Upper lobe of left lung (tissue), 6 donors: ENCODE measurements at regions not wholly inside any gene's neighbourhood (a gene's known extent, or its start where the extent isn't known, plus 50 kb on each side); places are given as distances from the start of the nearest gene placed in this dataset.

Experiments used
- ATAC-seq, 2 donors: fragments of 200-7000 bp; cut with Tn5 transposase; one replicate each; pipeline ENCODE4 v1.9.1; 2022; ENCODE audit warnings: mild to moderate bottlenecking in 2 of 2, moderate library complexity in 2 of 2; ENCODE audit not compliant: low FRiP score in 2 of 2
- DNase-seq, 2 donors: peaks; one replicate each; pipeline ENCODE4 v3.0.0-alpha.2; 2019 to 2020
- H3K27ac ChIP-seq, 4 donors: fragments of 200-600 bp; sonication (generic); one replicate each; pipeline ENCODE4 v1.5.1; 2016 to 2019
- H3K27me3 ChIP-seq, 4 donors: fragments of 200-600 bp; sonication (generic); one replicate each; pipeline ENCODE4 v1.5.1; 2017 to 2019
- H3K36me3 ChIP-seq, 4 donors: fragments of 200-600 bp; sonication (generic); one replicate each; pipeline ENCODE4 v1.5.1; 2016 to 2019
- H3K4me1 ChIP-seq, 4 donors: fragments of 200-600 bp; sonication (generic); one replicate each; pipeline ENCODE4 v1.5.1; 2018 to 2019
- H3K4me3 ChIP-seq, 4 donors: fragments of 200-600 bp; sonication (generic); one replicate each; pipeline ENCODE4 v1.5.1; 2017 to 2019; ENCODE audit warnings: mild to moderate bottlenecking in 2 of 4, moderate library complexity in 1 of 4
- H3K9me3 ChIP-seq, 4 donors: fragments of 200-600 bp; sonication (generic); one replicate each; pipeline ENCODE4 v1.5.1; 2018 to 2019
- EP300 ChIP-seq, 4 donors: sonication (generic); formaldehyde crosslinking; IDR thresholded peaks; one replicate each; pipeline ENCODE4 v1.5.1; 2017; ENCODE audit warnings: antibody characterized with exemption in 4 of 4, control low read depth in 2 of 4
- POLR2A ChIP-seq, 4 donors: fragments of 450-650 bp; IDR thresholded peaks; one replicate each; pipeline ENCODE4 v1.5.1; 2016 to 2017; ENCODE audit warnings: antibody characterized with exemption in 4 of 4, mild to moderate bottlenecking in 2 of 4
- POLR2AphosphoS5 ChIP-seq, 2 donors: sonication (generic); formaldehyde crosslinking; IDR thresholded peaks; one replicate each; pipeline ENCODE4 v1.5.1; 2017; ENCODE audit warnings: antibody characterized with exemption in 2 of 2
- WGBS, 2 donors: methylation state at CpG; one replicate each; pipeline ENCODE4 v1.1.5; 2017 to 2018; 5-methylcytosine and 5-hydroxymethylcytosine counted together
- TF ChIP-seq, protein P1 (sequence below), 6 experiments: fragments of 450-650 bp in 4 of 6; fragments of 200-600 bp in 2 of 6; sonication (generic) in 2 of 6; IDR thresholded peaks; one replicate each; pipeline ENCODE4 v1.5.1; 2016 to 2019; ENCODE audit warnings: antibody characterized with exemption in 6 of 6
- donor health status: DM: no; HTN: no; CAD: no; lungs with moderate emphysema.
- donor health status: DM: no; HTN: yes; CAD: no; lungs with severe emphysema.

DNA sequence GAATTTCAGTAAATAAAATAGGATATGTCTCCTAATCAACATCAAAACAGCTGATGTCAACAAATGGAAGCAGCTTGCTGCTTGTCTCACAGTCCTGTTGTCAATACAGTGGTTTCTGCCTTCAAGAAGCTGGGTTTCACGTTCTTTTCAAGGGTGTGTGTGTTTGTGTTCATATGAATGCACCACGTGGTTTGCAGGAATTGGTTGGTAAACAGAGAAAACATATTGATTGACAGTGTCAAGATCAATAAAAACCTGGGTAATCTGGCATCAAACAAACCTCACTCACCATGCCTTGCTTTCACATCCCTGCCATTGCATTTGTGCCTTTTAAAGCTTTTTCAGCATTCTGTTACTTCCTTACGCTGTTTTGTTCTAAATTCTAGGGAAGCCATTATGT is 585.7 kb upstream of the CA10 start:
- DNase-seq = no peak
- Histone ChIP-seq H3K27me3 (no peaks in the 10 kb centered on the region), H3K9me3 (no peaks in the 10 kb centered on the region), H3K36me3 (no peaks in the 10 kb centered on the region), H3K4me1 (no peaks in the 10 kb centered on the region), H3K27ac (no peak overlapping the region), H3K4me3 (no peak overlapping the region)
- ATAC-seq = no peak
- WGBS, 2 donors = 52 to 55% methylated on average over 3 of the region's 3 CpGs
- no peak for TF ChIP-seq EP300 (IDR thresholded peaks at IDR 0.05)

DNA sequence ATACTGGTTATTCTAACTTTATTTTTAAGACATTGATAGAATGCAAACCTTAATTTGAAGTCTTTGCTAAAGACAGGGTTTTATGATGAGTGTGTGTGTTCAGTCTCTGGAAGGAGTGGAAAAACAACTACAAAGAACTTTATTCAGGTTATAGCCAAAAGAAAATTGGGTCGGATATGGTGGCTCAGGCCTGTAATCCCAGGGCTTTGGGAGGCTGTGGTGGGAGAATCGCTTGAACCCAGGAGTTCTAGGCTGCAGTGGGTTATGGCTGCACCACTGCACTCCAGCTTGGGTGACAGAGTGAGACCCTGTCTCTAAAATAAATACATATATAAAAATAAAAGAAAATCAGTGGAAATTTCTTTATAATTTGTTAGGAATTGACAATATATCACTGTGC is 581.5 kb upstream of the CA10 start:
- WGBS, 2 donors = 83 to 92% methylated on average over 2 of the region's 2 CpGs
- Histone ChIP-seq H3K9me3 (no peaks in the 10 kb centered on the region), H3K4me1 (no peaks in the 10 kb centered on the region), H3K27ac (no peak overlapping the region), H3K27me3 (no peaks in the 10 kb centered on the region), H3K4me3 (no peak overlapping the region), H3K36me3 (no peaks in the 10 kb centered on the region)
- no peak for ATAC-seq
- no peak for TF ChIP-seq POLR2A (IDR thresholded peaks at IDR 0.05)
- no peak for TF ChIP-seq EP300 (IDR thresholded peaks at IDR 0.05)
- no peak for TF ChIP-seq POLR2AphosphoS5 (IDR thresholded peaks at IDR 0.05)
- TF ChIP-seq, protein P1, sequence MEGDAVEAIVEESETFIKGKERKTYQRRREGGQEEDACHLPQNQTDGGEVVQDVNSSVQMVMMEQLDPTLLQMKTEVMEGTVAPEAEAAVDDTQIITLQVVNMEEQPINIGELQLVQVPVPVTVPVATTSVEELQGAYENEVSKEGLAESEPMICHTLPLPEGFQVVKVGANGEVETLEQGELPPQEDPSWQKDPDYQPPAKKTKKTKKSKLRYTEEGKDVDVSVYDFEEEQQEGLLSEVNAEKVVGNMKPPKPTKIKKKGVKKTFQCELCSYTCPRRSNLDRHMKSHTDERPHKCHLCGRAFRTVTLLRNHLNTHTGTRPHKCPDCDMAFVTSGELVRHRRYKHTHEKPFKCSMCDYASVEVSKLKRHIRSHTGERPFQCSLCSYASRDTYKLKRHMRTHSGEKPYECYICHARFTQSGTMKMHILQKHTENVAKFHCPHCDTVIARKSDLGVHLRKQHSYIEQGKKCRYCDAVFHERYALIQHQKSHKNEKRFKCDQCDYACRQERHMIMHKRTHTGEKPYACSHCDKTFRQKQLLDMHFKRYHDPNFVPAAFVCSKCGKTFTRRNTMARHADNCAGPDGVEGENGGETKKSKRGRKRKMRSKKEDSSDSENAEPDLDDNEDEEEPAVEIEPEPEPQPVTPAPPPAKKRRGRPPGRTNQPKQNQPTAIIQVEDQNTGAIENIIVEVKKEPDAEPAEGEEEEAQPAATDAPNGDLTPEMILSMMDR (IDR thresholded peaks at IDR 0.05) = no peak
- no peak for DNase-seq

DNA sequence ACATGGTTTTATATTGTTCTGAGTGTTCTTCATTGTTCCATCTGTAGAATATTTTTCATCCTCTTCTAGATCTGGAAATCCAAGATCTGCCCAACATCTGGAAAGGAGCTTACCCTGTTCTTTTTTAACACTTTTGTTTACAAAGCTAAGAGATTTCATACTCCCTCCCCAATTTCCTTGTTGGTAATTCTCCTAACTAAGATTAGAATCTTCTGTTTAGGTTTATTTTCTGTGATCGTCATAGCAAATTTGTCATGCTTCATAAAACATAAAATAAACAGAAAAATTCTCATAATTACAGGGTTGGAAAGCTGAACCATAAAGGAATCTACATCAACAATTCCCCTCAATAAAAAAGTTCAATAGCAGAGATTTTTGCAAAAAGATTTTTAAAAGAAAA is 580.3 kb upstream of the CA10 start:
- no peaks in the 10 kb centered on the region for H3K9me3 ChIP-seq
- H3K4me3 ChIP-seq = no peak overlapping the region
- TF ChIP-seq, protein P1 (IDR thresholded peaks at IDR 0.05) = no peak
- TF ChIP-seq POLR2A (IDR thresholded peaks at IDR 0.05) (no peak), EP300 (IDR thresholded peaks at IDR 0.05) (no peak), POLR2AphosphoS5 (IDR thresholded peaks at IDR 0.05) (no peak)
- whole genome bisulfite sequencing, 2 donors = 46 to 66% methylated on average over 1 of the region's 1 CpG
- no peaks in the 10 kb centered on the region for H3K36me3 ChIP-seq
- no peaks in the 10 kb centered on the region for H3K4me1 ChIP-seq
- no peak overlapping the region for H3K27ac ChIP-seq
- ATAC-seq (no peak), DNase-seq (no peak)
- H3K27me3 ChIP-seq = no peaks in the 10 kb centered on the region

DNA sequence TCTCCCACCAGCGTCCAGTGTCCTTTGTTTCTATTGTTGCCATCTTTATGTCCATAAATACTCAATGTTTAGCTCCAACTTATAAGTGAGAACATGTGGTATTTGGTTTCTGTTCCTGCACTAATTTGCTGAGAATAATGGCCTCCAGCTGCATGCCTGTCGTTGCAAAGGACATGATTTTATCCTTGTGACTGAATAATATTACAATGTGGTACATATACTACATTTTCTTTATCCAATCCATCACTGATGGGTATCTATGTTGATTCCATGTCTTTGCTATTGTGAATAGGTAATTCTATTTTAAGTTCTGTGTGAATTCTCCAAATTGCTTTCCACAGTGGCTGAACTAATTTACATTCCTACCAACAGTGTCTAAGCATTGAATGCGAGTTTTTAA is 578.6 kb upstream of the CA10 start:
- Histone ChIP-seq H3K36me3 (no peaks in the 10 kb centered on the region), H3K4me1 (no peaks in the 10 kb centered on the region), H3K27ac (no peak overlapping the region), H3K27me3 (no peaks in the 10 kb centered on the region), H3K9me3 (no peaks in the 10 kb centered on the region), H3K4me3 (no peak overlapping the region)
- DNase-seq (no peak), ATAC-seq (no peak)
- WGBS, 2 donors = 73 to 74% methylated on average over 3 of the region's 3 CpGs
- no peak for TF ChIP-seq POLR2AphosphoS5 (IDR thresholded peaks at IDR 0.05)
- no peak for TF ChIP-seq EP300 (IDR thresholded peaks at IDR 0.05)
- TF ChIP-seq POLR2A (IDR thresholded peaks at IDR 0.05) = no peak
- TF ChIP-seq, protein P1 (IDR thresholded peaks at IDR 0.05) = no peak

DNA sequence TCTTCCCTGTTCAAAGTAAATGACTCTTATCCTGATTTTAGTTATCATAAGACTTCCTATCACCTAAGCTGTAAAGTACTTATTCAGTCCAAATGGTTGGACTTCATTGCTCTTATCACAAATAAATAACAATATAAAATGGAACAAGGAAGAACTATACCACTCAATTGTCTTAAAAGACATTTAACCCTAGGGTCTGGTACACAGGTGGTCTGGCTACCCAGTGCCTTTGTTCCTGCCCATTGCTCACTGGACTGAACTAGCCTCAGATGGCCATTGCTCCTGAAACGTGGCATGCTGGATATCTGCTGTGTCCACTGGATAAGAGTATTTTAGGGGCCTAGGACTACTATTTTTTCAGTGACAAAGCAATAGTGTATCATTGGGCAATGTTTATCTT is 574.3 kb upstream of the CA10 start:
- WGBS, 2 donors = 46 to 68% methylated on average over 1 of the region's 1 CpG
- no peaks in the 10 kb centered on the region for H3K36me3 ChIP-seq
- no peak overlapping the region for H3K4me3 ChIP-seq
- DNase-seq (no peak), ATAC-seq (peak in 1 of 2 donors; percentile 11)
- no peak overlapping the region for H3K27ac ChIP-seq
- TF ChIP-seq POLR2AphosphoS5 (IDR thresholded peaks at IDR 0.05) (no peak), POLR2A (IDR thresholded peaks at IDR 0.05) (no peak), EP300 (IDR thresholded peaks at IDR 0.05) (no peak)
- TF ChIP-seq, protein P1 (IDR thresholded peaks at IDR 0.05) = no peak
- no peaks in the 10 kb centered on the region for H3K27me3 ChIP-seq
- H3K9me3 ChIP-seq = no peaks in the 10 kb centered on the region
- no peaks in the 10 kb centered on the region for H3K4me1 ChIP-seq
